Effector memory CD4-positive, alpha-beta T cell (primary cell): ENCODE measurements at regions not wholly inside any gene's neighbourhood (a gene's known extent, or its start where the extent isn't known, plus 50 kb on each side); places are given as distances from the start of the nearest gene placed in this dataset.

Experiments
- DNase-seq, 3 donors: peaks; one replicate each; pipeline ENCODE4 v3.0.0-alpha.2; 2020
- H3K27ac ChIP-seq: 2 replicates; pipeline ENCODE4 v1.7.0; 2013; ENCODE audit warnings: mild to moderate bottlenecking, low read length, moderate library complexity; ENCODE audit not compliant: insufficient read depth, poor library complexity, severe bottlenecking
- H3K27me3 ChIP-seq: replicated peaks from 2 replicates; pipeline ENCODE4 v1.7.0; 2013; ENCODE audit warnings: mild to moderate bottlenecking, low read length; ENCODE audit not compliant: insufficient read depth, control insufficient read depth, poor library complexity, severe bottlenecking
- H3K36me3 ChIP-seq: 2 replicates; pipeline ENCODE4 v1.7.0; 2013; ENCODE audit warnings: mild to moderate bottlenecking, low read length, moderate library complexity; ENCODE audit not compliant: control insufficient read depth, insufficient read depth
- H3K4me1 ChIP-seq: 2 replicates; pipeline ENCODE4 v1.7.0; 2013; ENCODE audit warnings: low read length, mild to moderate bottlenecking; ENCODE audit not compliant: control insufficient read depth, insufficient read depth, poor library complexity, severe bottlenecking
- H3K4me3 ChIP-seq: 2 replicates; pipeline ENCODE4 v1.7.0; 2013; ENCODE audit warnings: low read length, low read depth, mild to moderate bottlenecking; ENCODE audit not compliant: insufficient read depth, poor library complexity, severe bottlenecking
- H3K9me3 ChIP-seq: 2 replicates; pipeline ENCODE4 v1.7.0; 2013; ENCODE audit warnings: mild to moderate bottlenecking, low read length, moderate library complexity; ENCODE audit not compliant: control insufficient read depth

DNA sequence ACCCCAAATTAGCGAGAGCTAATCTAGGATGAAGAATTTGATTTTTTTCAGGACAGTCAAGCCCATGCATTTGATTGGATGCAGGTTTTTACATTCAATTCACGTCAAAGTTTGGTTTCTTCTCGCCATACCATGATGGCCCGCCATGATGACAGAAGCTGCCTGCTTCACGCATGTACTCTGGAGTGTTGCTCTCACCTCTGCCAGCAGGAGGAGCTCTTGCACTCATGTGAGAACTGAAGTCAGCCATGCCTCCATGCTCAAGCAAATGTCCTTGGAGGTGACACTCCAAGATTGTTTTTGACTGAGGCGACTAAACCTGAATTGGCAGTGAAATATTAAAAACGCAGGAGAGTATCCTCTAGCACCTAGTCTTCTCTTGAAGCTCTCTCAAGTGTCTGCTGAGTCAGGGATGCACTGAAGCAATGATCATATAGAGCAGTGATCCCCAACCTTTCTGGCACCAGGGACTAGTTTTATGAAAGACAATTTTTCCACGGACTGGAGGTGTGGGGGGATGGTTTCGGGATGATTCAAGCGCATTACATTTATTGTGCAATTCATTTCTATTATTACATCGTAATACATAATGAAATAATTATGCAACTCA, 120.9 kb downstream of the SAMMSON start:
- DNase-seq: peak in 1 of 3 donors; percentile 9
- Histone ChIP-seq H3K9me3 (no peaks in the 10 kb centered on the region), H3K4me1 (no peaks in the 10 kb centered on the region), H3K36me3 (no peaks in the 10 kb centered on the region), H3K27me3 (no peaks in the 10 kb centered on the region), H3K27ac (no peak overlapping the region), H3K4me3 (no peak overlapping the region)

DNA sequence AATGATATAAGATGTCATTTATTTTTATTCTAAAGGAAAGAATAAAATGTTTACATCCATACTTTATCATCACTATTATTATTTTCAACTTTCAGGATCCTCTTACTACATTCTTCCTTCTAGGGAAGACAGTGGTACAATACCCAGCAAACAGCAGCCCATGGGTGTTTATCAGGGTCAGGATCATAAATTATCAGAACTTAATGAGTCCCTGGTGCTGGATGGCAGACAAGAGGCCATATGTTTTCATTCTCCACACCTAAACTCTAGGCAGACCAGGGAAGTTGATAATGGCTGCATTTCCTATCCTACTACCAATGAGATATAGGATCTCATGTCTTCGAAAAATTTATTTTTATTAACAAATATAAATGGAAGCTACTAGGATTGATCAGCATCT, 127.7 kb downstream of the SAMMSON start:
- no peaks in the 10 kb centered on the region for H3K4me1 ChIP-seq
- H3K27me3 ChIP-seq: no peaks in the 10 kb centered on the region
- no peaks in the 10 kb centered on the region for H3K36me3 ChIP-seq
- no peak for DNase-seq
- H3K9me3 ChIP-seq: no peaks in the 10 kb centered on the region
- H3K27ac ChIP-seq: no peak overlapping the region
- no peak overlapping the region for H3K4me3 ChIP-seq

DNA sequence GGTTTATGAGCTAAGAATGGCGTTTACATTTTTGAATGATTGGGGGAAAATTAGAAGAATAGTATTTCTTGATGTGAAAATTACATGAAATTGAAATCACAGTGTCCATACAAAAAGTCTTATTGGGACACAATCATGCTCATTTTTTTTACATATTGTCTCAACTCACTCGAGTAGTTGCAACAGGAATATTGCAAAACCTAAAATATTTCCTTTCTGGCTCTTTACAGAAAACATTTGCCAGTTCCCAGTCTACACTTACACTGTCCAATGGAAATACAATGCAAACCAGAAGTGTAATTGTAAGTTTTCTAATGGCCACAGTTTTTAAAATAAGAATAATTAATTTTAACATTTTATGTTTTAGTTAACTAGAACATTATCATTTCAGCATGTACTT, 137.8 kb downstream of the SAMMSON start:
- no peak for DNase-seq
- H3K9me3 ChIP-seq: no peaks in the 10 kb centered on the region
- H3K27ac ChIP-seq: no peak overlapping the region
- no peaks in the 10 kb centered on the region for H3K4me1 ChIP-seq
- no peaks in the 10 kb centered on the region for H3K27me3 ChIP-seq
- no peak overlapping the region for H3K4me3 ChIP-seq
- no peaks in the 10 kb centered on the region for H3K36me3 ChIP-seq

DNA sequence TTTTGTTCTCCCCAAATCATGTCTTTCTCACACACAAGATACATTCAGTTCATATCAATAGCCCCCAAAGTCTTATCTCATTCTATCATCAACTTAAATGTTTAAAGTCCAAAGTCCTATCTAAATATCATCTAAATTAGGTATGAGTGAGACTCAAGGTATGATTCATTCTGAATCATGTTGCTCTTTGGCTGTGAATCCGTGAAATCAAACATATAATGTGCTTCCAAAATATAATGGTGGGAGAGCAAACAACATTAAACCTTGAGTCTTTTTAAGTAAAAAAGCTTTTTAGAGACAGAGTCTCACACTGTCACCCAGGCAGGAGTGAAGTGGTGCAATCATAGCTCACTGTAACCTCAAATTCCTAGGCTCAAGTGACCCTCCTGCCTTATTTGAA, 139.1 kb downstream of the SAMMSON start:
- Histone ChIP-seq H3K4me1 (no peaks in the 10 kb centered on the region), H3K4me3 (no peak overlapping the region)
- DNase-seq: no peak

More for the DNA sequence above, 139.1 kb downstream of the SAMMSON start:
- Histone ChIP-seq H3K9me3 (no peaks in the 10 kb centered on the region), H3K36me3 (no peaks in the 10 kb centered on the region), H3K27me3 (no peaks in the 10 kb centered on the region), H3K27ac (no peak overlapping the region)
